ENCODE measurements at regions not wholly inside any gene's neighbourhood (a gene's known extent, or its start where the extent isn't known, plus 50 kb on each side); places are given as distances from the start of the nearest gene placed in this dataset.

- TF ChIP-seq, protein P1, sequence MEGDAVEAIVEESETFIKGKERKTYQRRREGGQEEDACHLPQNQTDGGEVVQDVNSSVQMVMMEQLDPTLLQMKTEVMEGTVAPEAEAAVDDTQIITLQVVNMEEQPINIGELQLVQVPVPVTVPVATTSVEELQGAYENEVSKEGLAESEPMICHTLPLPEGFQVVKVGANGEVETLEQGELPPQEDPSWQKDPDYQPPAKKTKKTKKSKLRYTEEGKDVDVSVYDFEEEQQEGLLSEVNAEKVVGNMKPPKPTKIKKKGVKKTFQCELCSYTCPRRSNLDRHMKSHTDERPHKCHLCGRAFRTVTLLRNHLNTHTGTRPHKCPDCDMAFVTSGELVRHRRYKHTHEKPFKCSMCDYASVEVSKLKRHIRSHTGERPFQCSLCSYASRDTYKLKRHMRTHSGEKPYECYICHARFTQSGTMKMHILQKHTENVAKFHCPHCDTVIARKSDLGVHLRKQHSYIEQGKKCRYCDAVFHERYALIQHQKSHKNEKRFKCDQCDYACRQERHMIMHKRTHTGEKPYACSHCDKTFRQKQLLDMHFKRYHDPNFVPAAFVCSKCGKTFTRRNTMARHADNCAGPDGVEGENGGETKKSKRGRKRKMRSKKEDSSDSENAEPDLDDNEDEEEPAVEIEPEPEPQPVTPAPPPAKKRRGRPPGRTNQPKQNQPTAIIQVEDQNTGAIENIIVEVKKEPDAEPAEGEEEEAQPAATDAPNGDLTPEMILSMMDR (optimal IDR thresholded peaks at IDR 0.05 in 1 of 3, IDR thresholded peaks at IDR 0.05 in 1 of 3, conservative IDR thresholded peaks at IDR 0.05 in 1 of 3; ENCODE audit: extremely low read depth in 1 of 3, insufficient read depth in 2 of 3, low read length in 3 of 3): no peak
- TF ChIP-seq EZH2 (IDR thresholded peaks at IDR 0.05; ENCODE audit: low read length): no peak
Observed at GRCh38 chrX:93591398-93591797, 82.0 kb downstream of the NAP1L3 start.

Measured in keratinocyte (primary cell).